A673 (cell line): ENCODE measurements at regions not wholly inside any gene's neighbourhood (a gene's known extent, or its start where the extent isn't known, plus 50 kb on each side); places are given as distances from the start of the nearest gene placed in this dataset.

ENCODE experiments used
- BruUV-seq: library from RNA; stranded (reverse); fragments of 400-500 nt; replicated peaks from 2 replicates; lab custom pipeline; 2021; lab: Mats Ljungman, UMichigan
- CTCF ChIA-PET: fragments of 300-600 bp; sonication (Branson Sonifier 250); formaldehyde crosslinking; loops from one replicate; lab custom pipeline; 2022; ENCODE audit warnings: antibody characterized with exemption; lab: Charles Lee
- POLR2A ChIA-PET: fragments of 300-600 bp; sonication (Branson Sonifier 250); formaldehyde crosslinking; loops from one replicate; lab custom pipeline; 2022; ENCODE audit warnings: antibody characterized with exemption; ENCODE audit not compliant: low non-redundant PET; lab: Charles Lee
- DNase-seq: peaks from one replicate; pipeline ENCODE4 v3.0.0-alpha.2; 2015; ENCODE audit warnings: low spot score
- H3K27ac ChIP-seq: fragments of 200-600 bp; sonication (generic); 2 replicates; pipeline ENCODE4 v1.5.1; 2016; ENCODE audit warnings: mixed run types, low read depth, mild to moderate bottlenecking, mixed read lengths, antibody characterized with exemption, low read length; ENCODE audit not compliant: poor library complexity, severe bottlenecking
- H3K27me3 ChIP-seq: fragments of 200-600 bp; sonication (generic); replicated peaks from 2 replicates; pipeline ENCODE4 v1.6.1; 2017; ENCODE audit warnings: mixed run types, low read depth, mild to moderate bottlenecking, mixed read lengths, antibody characterized with exemption, low read length; ENCODE audit not compliant: insufficient read depth, poor library complexity
- H3K36me3 ChIP-seq: fragments of 200-600 bp; sonication (generic); 2 replicates; pipeline ENCODE4 v1.6.1; 2016; ENCODE audit warnings: mixed run types, mild to moderate bottlenecking, mixed read lengths, antibody characterized with exemption, low read length; ENCODE audit not compliant: insufficient read depth, poor library complexity, severe bottlenecking
- H3K4me1 ChIP-seq: fragments of 200-600 bp; sonication (generic); 2 replicates; pipeline ENCODE4 v1.6.1; 2017; ENCODE audit warnings: mixed run types, mild to moderate bottlenecking, mixed read lengths, antibody characterized with exemption, low read length; ENCODE audit not compliant: insufficient read depth, poor library complexity, severe bottlenecking
- H3K4me3 ChIP-seq: fragments of 200-600 bp; sonication (generic); 2 replicates; pipeline ENCODE4 v1.5.1; 2016; ENCODE audit warnings: low read depth, mixed run types, mild to moderate bottlenecking, mixed read lengths, low read length; ENCODE audit not compliant: poor library complexity, severe bottlenecking
- H3K9me3 ChIP-seq: fragments of 200-600 bp; sonication (generic); 2 replicates; pipeline ENCODE4 v1.6.1; 2016; ENCODE audit warnings: mixed run types, low read depth, mild to moderate bottlenecking, mixed read lengths, antibody characterized with exemption, low read length; ENCODE audit not compliant: poor library complexity, severe bottlenecking
- EZH2 ChIP-seq: fragments of 200-600 bp; sonication (generic); IDR thresholded peaks from 2 replicates; pipeline ENCODE4 v1.6.1; 2017; ENCODE audit warnings: borderline replicate concordance, low read depth, mild to moderate bottlenecking, mixed read lengths, antibody characterized with exemption, low read length; ENCODE audit not compliant: poor library complexity, severe bottlenecking
- intact Hi-C: fragments of 100-400 bp; cut with micrococcal nuclease; formaldehyde crosslinking; loops from one replicate; pipeline ENCODE4 v1.10.0; 2022; ENCODE audit not compliant: unreplicated experiment
- TF ChIP-seq, protein P1 (sequence below): fragments of 300-800, 200-600 bp; sonication (generic); conservative IDR thresholded peaks from 2 replicates; pipeline ENCODE4 v1.5.1; 2017; ENCODE audit warnings: low read depth, mild to moderate bottlenecking, antibody characterized with exemption, low read length, moderate library complexity, mixed read lengths

- intact Hi-C loops, result no loop called here
- CTCF ChIA-PET, result no interaction called here
Measured at GRCh38 chr7:1359681-1360485, 99.4 kb downstream of the MICALL2 start.

DNA sequence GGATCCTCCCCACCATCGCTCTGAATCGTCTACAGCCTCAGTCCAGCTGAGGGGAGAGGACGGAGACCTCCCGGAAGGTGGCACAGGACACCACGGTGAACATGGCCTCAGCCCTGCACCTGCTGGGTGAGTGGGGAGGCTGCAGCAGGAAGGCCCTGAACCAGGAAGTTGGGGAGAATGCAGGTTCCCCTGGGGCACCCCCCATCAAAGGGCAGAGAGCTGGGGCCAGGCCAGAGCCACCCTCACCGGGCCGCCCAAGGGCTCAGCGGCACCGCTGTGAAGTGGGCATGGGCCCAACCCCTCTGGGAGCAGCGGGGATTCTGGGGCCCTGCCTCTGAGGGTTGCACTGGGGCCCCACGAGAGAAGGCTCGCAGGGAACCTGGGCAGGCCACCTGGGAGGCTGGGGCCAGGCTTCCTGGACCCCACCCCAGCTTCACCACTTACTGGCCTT is 98.7 kb downstream of the MICALL2 start:
- no peaks in the 10 kb centered on the region for H3K27me3 ChIP-seq
- H3K36me3 ChIP-seq, result no peaks in the 10 kb centered on the region
- BruUV-seq, result no TSS peak
- no peak overlapping the region for H3K4me3 ChIP-seq
- no peak for TF ChIP-seq EZH2
- TF ChIP-seq, protein P1, sequence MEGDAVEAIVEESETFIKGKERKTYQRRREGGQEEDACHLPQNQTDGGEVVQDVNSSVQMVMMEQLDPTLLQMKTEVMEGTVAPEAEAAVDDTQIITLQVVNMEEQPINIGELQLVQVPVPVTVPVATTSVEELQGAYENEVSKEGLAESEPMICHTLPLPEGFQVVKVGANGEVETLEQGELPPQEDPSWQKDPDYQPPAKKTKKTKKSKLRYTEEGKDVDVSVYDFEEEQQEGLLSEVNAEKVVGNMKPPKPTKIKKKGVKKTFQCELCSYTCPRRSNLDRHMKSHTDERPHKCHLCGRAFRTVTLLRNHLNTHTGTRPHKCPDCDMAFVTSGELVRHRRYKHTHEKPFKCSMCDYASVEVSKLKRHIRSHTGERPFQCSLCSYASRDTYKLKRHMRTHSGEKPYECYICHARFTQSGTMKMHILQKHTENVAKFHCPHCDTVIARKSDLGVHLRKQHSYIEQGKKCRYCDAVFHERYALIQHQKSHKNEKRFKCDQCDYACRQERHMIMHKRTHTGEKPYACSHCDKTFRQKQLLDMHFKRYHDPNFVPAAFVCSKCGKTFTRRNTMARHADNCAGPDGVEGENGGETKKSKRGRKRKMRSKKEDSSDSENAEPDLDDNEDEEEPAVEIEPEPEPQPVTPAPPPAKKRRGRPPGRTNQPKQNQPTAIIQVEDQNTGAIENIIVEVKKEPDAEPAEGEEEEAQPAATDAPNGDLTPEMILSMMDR, result no peak
- H3K27ac ChIP-seq, result no peak overlapping the region
- H3K9me3 ChIP-seq, result no peaks in the 10 kb centered on the region
- no peak for DNase-seq
- intact Hi-C loops, result no loop called here
- H3K4me1 ChIP-seq, result no peaks in the 10 kb centered on the region
- ChIA-PET CTCF (no interaction called here), POLR2A (no interaction called here)

More at GRCh38 chr7:1359681-1360485, 99.4 kb downstream of the MICALL2 start:
- DNase-seq, result no peak
- no peaks in the 10 kb centered on the region for H3K9me3 ChIP-seq
- H3K27ac ChIP-seq, result no peak overlapping the region
- TF ChIP-seq, protein P1, result no peak
- no peak for TF ChIP-seq EZH2
- H3K4me3 ChIP-seq, result no peak overlapping the region
- H3K4me1 ChIP-seq, result no peaks in the 10 kb centered on the region
- no peaks in the 10 kb centered on the region for H3K36me3 ChIP-seq
- BruUV-seq, result no TSS peak
- H3K27me3 ChIP-seq, result no peaks in the 10 kb centered on the region
- POLR2A ChIA-PET, result no interaction called here

- H3K36me3 ChIP-seq, result no peaks in the 10 kb centered on the region
- intact Hi-C loops, result no loop called here
- TF ChIP-seq, protein P1, result no peak
- TF ChIP-seq EZH2, result no peak
- H3K27me3 ChIP-seq, result no peaks in the 10 kb centered on the region
- no peak overlapping the region for H3K27ac ChIP-seq
- H3K4me1 ChIP-seq, result no peaks in the 10 kb centered on the region
- CTCF ChIA-PET, result no interaction called here
- no peak for DNase-seq
- no peak overlapping the region for H3K4me3 ChIP-seq
- POLR2A ChIA-PET, result no interaction called here
- H3K9me3 ChIP-seq, result no peaks in the 10 kb centered on the region
- no TSS peak for BruUV-seq
Measured at GRCh38 chr7:1361016-1361755, 98.1 kb downstream of the MICALL2 start.
